Stomach (tissue), 4 donors: ENCODE measurements at regions not wholly inside any gene's neighbourhood (a gene's known extent, or its start where the extent isn't known, plus 50 kb on each side); places are given as distances from the start of the nearest gene placed in this dataset.

Source experiments
- EP300 ChIP-seq: sonication (generic); formaldehyde crosslinking; IDR thresholded peaks from one replicate; pipeline ENCODE4 v1.6.1; 2017; ENCODE audit warnings: antibody characterized with exemption
- POLR2A ChIP-seq, 4 donors: fragments of 450-650 bp; IDR thresholded peaks; one replicate each; pipeline ENCODE4 v1.6.1; 2016; ENCODE audit warnings: antibody characterized with exemption in 4 of 4, control low read depth in 2 of 4, mild to moderate bottlenecking in 1 of 4, moderate library complexity in 1 of 4
- POLR2AphosphoS5 ChIP-seq, 3 donors: sonication (generic); formaldehyde crosslinking; IDR thresholded peaks; one replicate each; pipeline ENCODE4 v1.6.1; 2016; ENCODE audit warnings: antibody characterized with exemption in 3 of 3
- TF ChIP-seq, protein P1 (sequence below), 7 experiments: fragments of 450-650 bp in 4 of 7; fragments of 200-600 bp in 3 of 7; sonication (generic) in 3 of 7; IDR thresholded peaks; one replicate each; pipeline ENCODE4 v1.5.1; 2016 to 2019; ENCODE audit warnings: antibody characterized with exemption in 7 of 7, control low read depth in 2 of 7, mild to moderate bottlenecking in 1 of 7

DNA sequence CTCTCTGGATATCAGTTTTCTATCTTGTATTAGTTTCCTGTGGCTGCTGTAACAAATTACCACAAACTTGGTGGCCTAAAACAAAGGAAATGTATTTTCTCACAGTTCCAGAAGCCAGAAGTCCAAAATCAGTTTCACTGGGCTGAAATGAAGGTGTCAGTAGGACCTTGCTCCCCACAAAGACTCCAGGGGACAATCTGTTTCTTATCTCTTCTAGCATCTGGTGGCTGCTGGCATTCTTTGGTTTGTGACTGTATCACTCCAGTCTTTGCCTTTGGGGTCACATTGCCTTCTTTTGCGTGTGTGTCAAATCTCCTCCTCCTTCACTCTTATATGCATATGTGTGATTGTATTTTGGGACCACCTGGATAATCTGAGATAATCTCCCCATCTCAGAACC is 153.0 kb upstream of the PRPS1L1 start:
- TF ChIP-seq POLR2AphosphoS5 (IDR thresholded peaks at IDR 0.05): no peak
- TF ChIP-seq POLR2A (IDR thresholded peaks at IDR 0.05): no peak
- TF ChIP-seq, protein P1, sequence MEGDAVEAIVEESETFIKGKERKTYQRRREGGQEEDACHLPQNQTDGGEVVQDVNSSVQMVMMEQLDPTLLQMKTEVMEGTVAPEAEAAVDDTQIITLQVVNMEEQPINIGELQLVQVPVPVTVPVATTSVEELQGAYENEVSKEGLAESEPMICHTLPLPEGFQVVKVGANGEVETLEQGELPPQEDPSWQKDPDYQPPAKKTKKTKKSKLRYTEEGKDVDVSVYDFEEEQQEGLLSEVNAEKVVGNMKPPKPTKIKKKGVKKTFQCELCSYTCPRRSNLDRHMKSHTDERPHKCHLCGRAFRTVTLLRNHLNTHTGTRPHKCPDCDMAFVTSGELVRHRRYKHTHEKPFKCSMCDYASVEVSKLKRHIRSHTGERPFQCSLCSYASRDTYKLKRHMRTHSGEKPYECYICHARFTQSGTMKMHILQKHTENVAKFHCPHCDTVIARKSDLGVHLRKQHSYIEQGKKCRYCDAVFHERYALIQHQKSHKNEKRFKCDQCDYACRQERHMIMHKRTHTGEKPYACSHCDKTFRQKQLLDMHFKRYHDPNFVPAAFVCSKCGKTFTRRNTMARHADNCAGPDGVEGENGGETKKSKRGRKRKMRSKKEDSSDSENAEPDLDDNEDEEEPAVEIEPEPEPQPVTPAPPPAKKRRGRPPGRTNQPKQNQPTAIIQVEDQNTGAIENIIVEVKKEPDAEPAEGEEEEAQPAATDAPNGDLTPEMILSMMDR (IDR thresholded peaks at IDR 0.05): no peak
- TF ChIP-seq EP300: no peak
